Head of caudate nucleus (tissue), 42 donors: ENCODE measurements at regions not wholly inside any gene's neighbourhood (a gene's known extent, or its start where the extent isn't known, plus 50 kb on each side); places are given as distances from the start of the nearest gene placed in this dataset.

Source experiments
- DNase-seq, 42 donors: peaks; one replicate each; pipeline versions ENCODE4 v3.0.0 to v3.0.0-alpha.2; 2020 to 2021; ENCODE audit warnings: mixed read lengths in 7 of 42
- intact Hi-C: fragments of 100-400 bp; cut with DNase I; formaldehyde crosslinking; loops from one replicate; pipeline ENCODE4 v1.15.0; 2022

DNA sequence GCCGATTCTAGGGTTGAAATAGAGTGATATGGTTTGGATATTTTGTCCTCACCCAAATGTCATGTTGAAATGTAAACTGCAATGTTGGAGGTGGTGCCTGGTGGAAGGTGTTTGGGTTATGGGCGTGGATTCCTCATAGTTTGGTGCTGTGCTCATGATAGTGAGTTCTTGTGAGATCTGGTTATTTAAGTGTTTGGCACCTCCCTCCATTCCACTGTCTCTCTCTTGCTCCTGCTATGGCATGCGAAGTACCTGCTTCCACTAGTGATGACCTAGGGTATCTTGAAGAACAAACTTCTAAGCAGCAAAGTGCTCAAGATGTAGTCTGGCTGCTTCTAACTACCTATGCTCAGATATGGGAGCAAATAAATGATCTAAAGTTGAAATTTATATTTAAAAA is 56.0 kb upstream of the TSPAN18 start:
- intact Hi-C loops: no loop called here
- DNase-seq: no peak

DNA sequence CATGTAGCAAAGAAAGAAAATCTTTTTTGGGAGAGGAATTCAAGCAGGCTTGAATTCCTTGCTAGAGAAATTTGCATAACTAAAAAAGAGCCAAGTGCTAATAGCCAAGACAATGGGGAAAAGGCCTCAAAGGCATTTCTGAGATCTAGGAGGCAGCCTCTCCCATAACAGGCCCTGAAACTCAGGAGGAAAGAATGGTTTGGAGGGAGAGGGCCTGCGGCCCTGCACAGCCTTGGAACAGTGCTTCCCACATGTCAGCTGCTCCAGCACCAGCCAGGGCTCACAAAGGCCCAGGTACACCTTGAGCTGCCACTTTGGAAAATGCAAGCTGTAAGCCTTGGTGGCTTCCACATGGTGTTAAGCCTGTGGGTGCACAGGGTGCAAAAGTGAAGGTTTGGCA is 55.5 kb upstream of the TSPAN18 start:
- peak in 1 of 42 donors; percentile 26 for DNase-seq
- intact Hi-C loops: no loop called here

DNA sequence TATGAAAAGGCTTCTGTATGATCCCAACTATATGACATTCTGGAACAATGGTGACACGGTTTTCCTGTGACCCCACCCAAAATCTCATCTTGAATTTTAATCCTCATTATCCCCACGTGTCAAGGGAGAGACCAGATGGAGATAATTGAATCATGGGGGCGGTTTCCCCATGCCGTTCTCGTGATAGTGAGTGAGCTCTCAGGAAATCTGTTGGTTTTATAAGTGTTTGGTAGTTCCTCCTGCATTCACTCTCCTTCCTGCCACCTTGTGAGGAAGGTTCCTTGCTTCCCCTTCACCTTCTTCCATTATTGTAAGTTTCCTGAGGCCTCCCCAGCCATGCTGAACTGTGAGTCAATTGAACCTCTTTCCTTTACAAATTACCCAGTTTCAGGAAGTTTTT is 53.1 kb upstream of the TSPAN18 start:
- intact Hi-C loops: no loop called here
- DNase-seq: no peak

DNA sequence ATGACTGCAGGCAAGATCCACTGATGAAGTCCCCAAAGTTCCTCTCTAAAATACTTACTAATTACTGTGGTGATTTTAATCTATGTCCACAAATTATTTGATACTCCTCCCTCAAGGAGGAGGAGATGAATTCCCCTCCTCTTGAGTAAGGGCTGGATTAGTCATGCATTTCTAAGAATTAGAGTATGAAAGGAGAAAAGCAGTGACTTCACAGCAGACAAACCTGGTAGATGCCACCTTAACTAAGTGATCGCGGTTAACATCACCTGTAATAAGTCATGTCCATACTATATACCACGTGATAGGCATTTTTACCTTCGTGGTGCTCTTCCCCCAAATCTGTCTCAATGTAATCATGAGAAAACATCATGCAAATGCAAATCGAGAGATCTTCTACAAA is 52.0 kb upstream of the TSPAN18 start:
- intact Hi-C loops: no loop called here
- DNase-seq: no peak

DNA sequence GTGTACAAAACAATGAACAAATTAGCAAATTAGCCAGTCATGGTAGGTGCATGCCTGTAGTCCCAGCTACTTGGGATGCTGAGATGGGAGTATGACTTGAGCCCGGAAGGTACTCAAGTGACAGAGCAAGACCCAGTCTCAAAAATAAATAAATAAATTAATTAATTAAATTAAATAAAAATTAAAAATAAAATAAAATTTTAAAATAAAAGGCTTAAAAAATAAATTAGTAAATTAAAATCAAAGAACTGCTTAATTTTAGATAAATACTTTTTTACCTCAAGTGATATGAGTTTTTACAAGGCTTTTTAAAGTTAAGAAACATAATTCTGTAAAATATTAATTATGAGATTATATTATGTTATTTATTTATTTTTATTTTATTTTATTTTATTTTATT is 50.9 kb upstream of the TSPAN18 start:
- peak in 1 of 42 donors; percentile 4 for DNase-seq
- intact Hi-C loops: no loop called here
